CD8-positive, alpha-beta memory T cell (primary cell): ENCODE measurements at regions not wholly inside any gene's neighbourhood (a gene's known extent, or its start where the extent isn't known, plus 50 kb on each side); places are given as distances from the start of the nearest gene placed in this dataset.

ENCODE experiments used
- CTCF ChIA-PET: fragments of 350-600 bp; sonication (Branson Sonifier 250); formaldehyde crosslinking; loops from one replicate; lab custom pipeline; 2021; ENCODE audit warnings: antibody characterized with exemption; lab: Charles Lee
- POLR2A ChIA-PET: fragments of 350-600 bp; sonication (Branson Sonifier 250); formaldehyde crosslinking; loops from one replicate; lab custom pipeline; 2021; ENCODE audit warnings: antibody characterized with exemption; lab: Charles Lee
- DNase-seq, 5 donors: peaks; one replicate each; pipeline versions ENCODE4 v3.0.0 to v3.0.0-alpha.2; 2020 to 2022; ENCODE audit warnings: mixed read lengths in 1 of 5
- H3K27ac ChIP-seq: one replicate; pipeline ENCODE4 v1.7.0; 2013; ENCODE audit warnings: low read depth, mild to moderate bottlenecking, low read length, moderate library complexity
- H3K27me3 ChIP-seq: 2 replicates; pipeline ENCODE4 v1.7.0; 2013; ENCODE audit warnings: low read length, mild to moderate bottlenecking; ENCODE audit not compliant: insufficient read depth, poor library complexity, severe bottlenecking
- H3K36me3 ChIP-seq: 2 replicates; pipeline ENCODE4 v1.7.0; 2013; ENCODE audit warnings: mild to moderate bottlenecking, low read length, moderate library complexity; ENCODE audit not compliant: insufficient read depth
- H3K4me1 ChIP-seq: 2 replicates; pipeline ENCODE4 v1.7.0; 2013; ENCODE audit warnings: mild to moderate bottlenecking, low read length, moderate library complexity; ENCODE audit not compliant: insufficient read depth
- H3K4me3 ChIP-seq: 2 replicates; pipeline ENCODE4 v1.7.0; 2013; ENCODE audit warnings: mild to moderate bottlenecking, low read length
- H3K9me3 ChIP-seq: 2 replicates; pipeline ENCODE4 v1.7.0; 2013; ENCODE audit warnings: mild to moderate bottlenecking, low read length
- H3K27ac Mint-ChIP-seq, 8 donors: one replicate each; pipeline ENCODE4 v1.8.0; 2020 to 2021; ENCODE audit warnings: mixed read lengths in 8 of 8, mild to moderate bottlenecking in 6 of 8, inconsistent platforms in 3 of 8, moderate library complexity in 3 of 8
- H3K27me3 Mint-ChIP-seq, 2 donors: one replicate each; pipeline ENCODE4 v1.8.0; 2020 to 2021; ENCODE audit warnings: mixed read lengths in 2 of 2, mild to moderate bottlenecking in 1 of 2, moderate library complexity in 1 of 2
- H3K36me3 Mint-ChIP-seq, 3 donors: one replicate each; pipeline ENCODE4 v1.8.0; 2020 to 2021; ENCODE audit warnings: mixed read lengths in 3 of 3, inconsistent platforms in 1 of 3, mild to moderate bottlenecking in 1 of 3
- H3K4me1 Mint-ChIP-seq, 3 donors: one replicate each; pipeline ENCODE4 v1.8.0; 2020 to 2021; ENCODE audit warnings: mixed read lengths in 3 of 3, inconsistent platforms in 1 of 3, mild to moderate bottlenecking in 1 of 3
- H3K4me3 Mint-ChIP-seq, 7 donors: one replicate each; pipeline ENCODE4 v1.8.0; 2020 to 2021; ENCODE audit warnings: mixed read lengths in 7 of 7, mild to moderate bottlenecking in 6 of 7, moderate library complexity in 4 of 7, inconsistent platforms in 2 of 7
- H3K9me3 Mint-ChIP-seq, 5 donors: one replicate each; pipeline ENCODE4 v1.8.0; 2020 to 2022; ENCODE audit warnings: mixed read lengths in 5 of 5, mild to moderate bottlenecking in 3 of 5, moderate library complexity in 2 of 5, inconsistent platforms in 1 of 5

GRCh38 chr12:65595016-65595560, 229.2 kb upstream of the HMGA2 start:
- peaks cover 0 to 3% of the 10 kb centered on the region in 2 donors for H3K27me3 Mint-ChIP-seq
- CTCF ChIA-PET: no interaction called here
- no peak overlapping the region for H3K27ac ChIP-seq
- H3K4me1 Mint-ChIP-seq: no peaks in the 10 kb centered on the region
- no peak overlapping the region for H3K4me3 ChIP-seq
- H3K36me3 Mint-ChIP-seq: no peaks in the 10 kb centered on the region
- H3K4me3 Mint-ChIP-seq: no peak overlapping the region
- no peaks in the 10 kb centered on the region for H3K27me3 ChIP-seq
- H3K9me3 ChIP-seq: no peaks in the 10 kb centered on the region
- POLR2A ChIA-PET: no interaction called here
- H3K36me3 ChIP-seq: no peaks in the 10 kb centered on the region
- no peak overlapping the region for H3K27ac Mint-ChIP-seq
- no peak for DNase-seq
- H3K9me3 Mint-ChIP-seq: no peaks in the 10 kb centered on the region
- no peaks in the 10 kb centered on the region for H3K4me1 ChIP-seq

- ChIA-PET CTCF (no interaction called here), POLR2A (no interaction called here)
- Mint-ChIP-seq H3K9me3 (peaks cover 0 to 1% (median 0%) of the 10 kb centered on the region in 5 donors), H3K4me3 (no peak overlapping the region), H3K27ac (no peak overlapping the region), H3K36me3 (no peaks in the 10 kb centered on the region), H3K27me3 (peaks cover 0 to 3% of the 10 kb centered on the region in 2 donors), H3K4me1 (no peaks in the 10 kb centered on the region)
- DNase-seq: no peak
- Histone ChIP-seq H3K4me3 (no peak overlapping the region), H3K9me3 (no peaks in the 10 kb centered on the region), H3K27ac (no peak overlapping the region), H3K4me1 (no peaks in the 10 kb centered on the region), H3K36me3 (no peaks in the 10 kb centered on the region), H3K27me3 (no peaks in the 10 kb centered on the region)
Measured at GRCh38 chr12:65596514-65597091, 227.7 kb upstream of the HMGA2 start.

GRCh38 chr12:65597527-65597926, 226.8 kb upstream of the HMGA2 start:
- no peaks in the 10 kb centered on the region for H3K4me1 Mint-ChIP-seq

GRCh38 chr12:65598688-65599087, 225.6 kb upstream of the HMGA2 start:
- no peak overlapping the region for H3K4me3 ChIP-seq
- ChIA-PET POLR2A (no interaction called here), CTCF (no interaction called here)
- H3K9me3 Mint-ChIP-seq: peaks cover 0 to 1% (median 0%) of the 10 kb centered on the region in 5 donors
- H3K27me3 ChIP-seq: no peaks in the 10 kb centered on the region
- H3K4me3 Mint-ChIP-seq: no peak overlapping the region
- H3K4me1 ChIP-seq: no peaks in the 10 kb centered on the region
- H3K27ac ChIP-seq: no peak overlapping the region
- no peaks in the 10 kb centered on the region for H3K4me1 Mint-ChIP-seq
- H3K27me3 Mint-ChIP-seq: peaks cover 0 to 8% of the 10 kb centered on the region in 2 donors
- H3K9me3 ChIP-seq: no peaks in the 10 kb centered on the region
- no peaks in the 10 kb centered on the region for H3K36me3 Mint-ChIP-seq
- no peaks in the 10 kb centered on the region for H3K36me3 ChIP-seq
- DNase-seq: no peak
- H3K27ac Mint-ChIP-seq: no peak overlapping the region

More at GRCh38 chr12:65597527-65597926, 226.8 kb upstream of the HMGA2 start:
- peaks cover 0 to 7% of the 10 kb centered on the region in 2 donors for H3K27me3 Mint-ChIP-seq
- Histone ChIP-seq H3K4me1 (no peaks in the 10 kb centered on the region), H3K9me3 (no peaks in the 10 kb centered on the region), H3K36me3 (no peaks in the 10 kb centered on the region), H3K27me3 (no peaks in the 10 kb centered on the region), H3K27ac (no peak overlapping the region), H3K4me3 (no peak overlapping the region)
- POLR2A ChIA-PET: no interaction called here
- H3K9me3 Mint-ChIP-seq: peaks cover 0 to 1% (median 0%) of the 10 kb centered on the region in 5 donors
- H3K36me3 Mint-ChIP-seq: no peaks in the 10 kb centered on the region
- DNase-seq: no peak
- no peak overlapping the region for H3K4me3 Mint-ChIP-seq
- CTCF ChIA-PET: no interaction called here
- H3K27ac Mint-ChIP-seq: no peak overlapping the region

GRCh38 chr12:65602253-65602609, 222.1 kb upstream of the HMGA2 start:
- no peaks in the 10 kb centered on the region for H3K36me3 ChIP-seq
- ChIA-PET CTCF (no interaction called here), POLR2A (no interaction called here)
- H3K27me3 ChIP-seq: no peaks in the 10 kb centered on the region
- no peak for DNase-seq
- no peak overlapping the region for H3K27ac ChIP-seq
- Mint-ChIP-seq H3K9me3 (peaks cover 0 to 1% (median 0%) of the 10 kb centered on the region in 5 donors), H3K36me3 (no peaks in the 10 kb centered on the region), H3K4me3 (no peak overlapping the region), H3K27ac (no peak overlapping the region), H3K4me1 (no peaks in the 10 kb centered on the region), H3K27me3 (peaks cover 0 to 5% of the 10 kb centered on the region in 2 donors)
- no peaks in the 10 kb centered on the region for H3K9me3 ChIP-seq
- no peak overlapping the region for H3K4me3 ChIP-seq
- H3K4me1 ChIP-seq: no peaks in the 10 kb centered on the region

- Mint-ChIP-seq H3K27me3 (peaks cover 0 to 5% of the 10 kb centered on the region in 2 donors), H3K9me3 (peaks cover 0 to 1% (median 0%) of the 10 kb centered on the region in 5 donors), H3K4me1 (no peaks in the 10 kb centered on the region), H3K4me3 (no peak overlapping the region), H3K27ac (no peak overlapping the region), H3K36me3 (no peaks in the 10 kb centered on the region)
- ChIA-PET POLR2A (no interaction called here), CTCF (no interaction called here)
- H3K4me1 ChIP-seq: no peaks in the 10 kb centered on the region
- no peaks in the 10 kb centered on the region for H3K9me3 ChIP-seq
- H3K27me3 ChIP-seq: no peaks in the 10 kb centered on the region
- DNase-seq: no peak
- no peaks in the 10 kb centered on the region for H3K36me3 ChIP-seq
- H3K27ac ChIP-seq: no peak overlapping the region
- H3K4me3 ChIP-seq: no peak overlapping the region
Measured at GRCh38 chr12:65602610-65603295, 221.5 kb upstream of the HMGA2 start.

GRCh38 chr12:65603438-65604351, 220.6 kb upstream of the HMGA2 start:
- Histone ChIP-seq H3K27ac (no peak overlapping the region), H3K27me3 (no peaks in the 10 kb centered on the region), H3K4me3 (no peak overlapping the region), H3K4me1 (no peaks in the 10 kb centered on the region), H3K9me3 (no peaks in the 10 kb centered on the region), H3K36me3 (no peaks in the 10 kb centered on the region)
- Mint-ChIP-seq H3K27ac (no peak overlapping the region), H3K4me3 (no peak overlapping the region), H3K36me3 (no peaks in the 10 kb centered on the region), H3K9me3 (peaks cover 0 to 1% (median 0%) of the 10 kb centered on the region in 5 donors), H3K27me3 (peaks cover 0 to 5% of the 10 kb centered on the region in 2 donors), H3K4me1 (no peaks in the 10 kb centered on the region)
- CTCF ChIA-PET: no interaction called here
- POLR2A ChIA-PET: no interaction called here
- no peak for DNase-seq

- Histone ChIP-seq H3K36me3 (no peaks in the 10 kb centered on the region), H3K4me1 (no peaks in the 10 kb centered on the region), H3K9me3 (no peaks in the 10 kb centered on the region), H3K4me3 (no peak overlapping the region), H3K27ac (no peak overlapping the region), H3K27me3 (no peaks in the 10 kb centered on the region)
- DNase-seq: no peak
- H3K4me1 Mint-ChIP-seq: no peaks in the 10 kb centered on the region
- H3K9me3 Mint-ChIP-seq: peaks cover 0 to 1% (median 0%) of the 10 kb centered on the region in 5 donors
- H3K27me3 Mint-ChIP-seq: peaks cover 0 to 5% of the 10 kb centered on the region in 2 donors
- ChIA-PET POLR2A (no interaction called here), CTCF (no interaction called here)
- no peak overlapping the region for H3K4me3 Mint-ChIP-seq
- no peaks in the 10 kb centered on the region for H3K36me3 Mint-ChIP-seq
- no peak overlapping the region for H3K27ac Mint-ChIP-seq
Measured at GRCh38 chr12:65605019-65605418, 219.3 kb upstream of the HMGA2 start.
